ENCODE measurements at regions not wholly inside any gene's neighbourhood (a gene's known extent, or its start where the extent isn't known, plus 50 kb on each side); places are given as distances from the start of the nearest gene placed in this dataset.

GRCh38 chr12:103011974-103012763 lies 54.7 kb downstream of the ASCL1 start:
- Mint-ChIP-seq H3K4me3 (no peak overlapping the region), H3K36me3 (ENCODE audit: low read depth) (no peaks in the 10 kb centered on the region), H3K27ac (no peak overlapping the region), H3K4me1 (no peaks in the 10 kb centered on the region), H3K9me3 (no peaks in the 10 kb centered on the region), H3K27me3 (peaks cover 14% of the 10 kb centered on the region)
- TF ChIP-seq CTCF (IDR thresholded peaks at IDR 0.05): no peak
- intact Hi-C loops (cut with micrococcal nuclease): no loop called here
- POLR2A ChIA-PET: no interaction called here
- CTCF ChIA-PET: no interaction called here
- DNase-seq (no peak), ATAC-seq (ENCODE audit: low read depth) (no peak)

GRCh38 chr12:103012884-103013283 lies 55.4 kb downstream of the ASCL1 start:
- Mint-ChIP-seq H3K27me3 (peaks cover 14% of the 10 kb centered on the region), H3K4me1 (no peaks in the 10 kb centered on the region), H3K9me3 (no peaks in the 10 kb centered on the region), H3K27ac (no peak overlapping the region), H3K4me3 (no peak overlapping the region), H3K36me3 (ENCODE audit: low read depth) (no peaks in the 10 kb centered on the region)
- intact Hi-C loops (cut with micrococcal nuclease): no loop called here
- POLR2A ChIA-PET: no interaction called here
- ATAC-seq (ENCODE audit: low read depth): no peak
- TF ChIP-seq CTCF (IDR thresholded peaks at IDR 0.05): no peak
- CTCF ChIA-PET: no interaction called here
- no peak for DNase-seq

GRCh38 chr12:103013741-103014300 lies 56.3 kb downstream of the ASCL1 start:
- DNase-seq (no peak), ATAC-seq (ENCODE audit: low read depth) (no peak)
- Mint-ChIP-seq H3K27me3 (peaks cover 14% of the 10 kb centered on the region), H3K36me3 (ENCODE audit: low read depth) (no peaks in the 10 kb centered on the region), H3K27ac (no peak overlapping the region), H3K9me3 (no peaks in the 10 kb centered on the region), H3K4me1 (no peaks in the 10 kb centered on the region), H3K4me3 (no peak overlapping the region)
- intact Hi-C loops (cut with micrococcal nuclease): no loop called here
- ChIA-PET CTCF (no interaction called here), POLR2A (no interaction called here)
- no peak for TF ChIP-seq CTCF (IDR thresholded peaks at IDR 0.05)

- ChIA-PET CTCF (no interaction called here), POLR2A (no interaction called here)
- H3K27me3 Mint-ChIP-seq: peaks cover 12% of the 10 kb centered on the region
- no peak overlapping the region for H3K27ac Mint-ChIP-seq
- DNase-seq: no peak
- no peak for TF ChIP-seq CTCF (IDR thresholded peaks at IDR 0.05)
- no peak overlapping the region for H3K4me3 Mint-ChIP-seq
- no peaks in the 10 kb centered on the region for H3K4me1 Mint-ChIP-seq
- H3K36me3 Mint-ChIP-seq (ENCODE audit: low read depth): no peaks in the 10 kb centered on the region
- no peaks in the 10 kb centered on the region for H3K9me3 Mint-ChIP-seq
- intact Hi-C loops (cut with micrococcal nuclease): no loop called here
- no peak for ATAC-seq (ENCODE audit: low read depth)
Observed at GRCh38 chr12:103016381-103016780, 58.9 kb downstream of the ASCL1 start.

GRCh38 chr12:103020839-103021238 lies 63.4 kb downstream of the ASCL1 start:
- Mint-ChIP-seq H3K4me3 (no peak overlapping the region), H3K27ac (no peak overlapping the region), H3K4me1 (no peaks in the 10 kb centered on the region), H3K9me3 (no peaks in the 10 kb centered on the region), H3K27me3 (peaks cover 3% of the 10 kb centered on the region), H3K36me3 (ENCODE audit: low read depth) (no peaks in the 10 kb centered on the region)
- ATAC-seq (ENCODE audit: low read depth) (no peak), DNase-seq (no peak)
- ChIA-PET CTCF (no interaction called here), POLR2A (no interaction called here)
- TF ChIP-seq CTCF (IDR thresholded peaks at IDR 0.05): no peak
- intact Hi-C loops (cut with micrococcal nuclease): no loop called here

Measured in activated B cell treated with CpG ODN at 0.5 μM for 24 hours (primary cell).